IMR-90 (cell line): ENCODE measurements at regions not wholly inside any gene's neighbourhood (a gene's known extent, or its start where the extent isn't known, plus 50 kb on each side); places are given as distances from the start of the nearest gene placed in this dataset.

Experiments used
- ATAC-seq: fragments of 200-7000 bp; cut with Tn5 transposase; 2 replicates; pipeline ENCODE4 v1.9.1; 2020; ENCODE audit warnings: low read depth, mild to moderate bottlenecking, moderate library complexity
- BruUV-seq: library from RNA; stranded (reverse); fragments of 400-500 nt; replicated peaks from 2 replicates; lab custom pipeline; 2021; lab: Mats Ljungman, UMichigan
- CTCF ChIA-PET: fragments of 300-600 bp; formaldehyde crosslinking; extraction: SDS; loops from one replicate; lab custom pipeline; 2021; ENCODE audit warnings: antibody characterized with exemption; lab: Yijun Ruan, JAX
- POLR2A ChIA-PET: fragments of 300-600 bp; sonication (Branson Sonifier 250); formaldehyde crosslinking; loops from one replicate; lab custom pipeline; 2022; ENCODE audit warnings: antibody characterized with exemption; ENCODE audit not compliant: unreplicated experiment; lab: Charles Lee
- DNase-seq: peaks from one replicate; pipeline ENCODE4 v3.0.0; 2013
- H2AFZ ChIP-seq: replicated peaks from 2 replicates; pipeline ENCODE3; 2013; ENCODE audit warnings: low read length, mild to moderate bottlenecking; ENCODE audit not compliant: poor library complexity
- H2AK5ac ChIP-seq: 2 replicates; pipeline ENCODE4 v1.6.1; 2013; ENCODE audit warnings: low read depth, low read length, inconsistent platforms
- H2AK9ac ChIP-seq: replicated peaks from 2 replicates; pipeline ENCODE3; 2013; ENCODE audit warnings: mild to moderate bottlenecking, low read depth, low read length, moderate library complexity; ENCODE audit not compliant: poor library complexity
- H2BK120ac ChIP-seq: 2 replicates; pipeline ENCODE4 v1.6.1; 2013; ENCODE audit warnings: low read depth, low read length, inconsistent platforms
- H2BK15ac ChIP-seq: 3 replicates; pipeline ENCODE4 v1.6.1; 2013; ENCODE audit warnings: low read depth, low read length, inconsistent platforms
- H2BK20ac ChIP-seq: 2 replicates; pipeline ENCODE4 v1.6.1; 2013; ENCODE audit warnings: low read depth, mild to moderate bottlenecking, inconsistent platforms, low read length, moderate library complexity
- H2BK5ac ChIP-seq: 2 replicates; pipeline ENCODE4 v1.6.1; 2013; ENCODE audit warnings: mild to moderate bottlenecking, low read depth, low read length, inconsistent platforms; ENCODE audit not compliant: poor library complexity, severe bottlenecking
- H3K14ac ChIP-seq: replicated peaks from 2 replicates; pipeline ENCODE4 v1.6.1; 2013; ENCODE audit warnings: low read depth, low read length, inconsistent platforms
- H3K18ac ChIP-seq: 2 replicates; pipeline ENCODE4 v1.6.1; 2013; ENCODE audit warnings: low read depth, low read length, control low read depth
- H3K23ac ChIP-seq: 2 replicates; pipeline ENCODE4 v1.6.1; 2013; ENCODE audit warnings: low read depth, low read length, inconsistent platforms
- H3K27ac ChIP-seq: 2 replicates; pipeline ENCODE4 v1.5.1; 2013; ENCODE audit warnings: mild to moderate bottlenecking, control low read depth, low read length; ENCODE audit not compliant: insufficient read depth
- H3K27me3 ChIP-seq: 2 replicates; pipeline ENCODE4 v1.6.1; 2013; ENCODE audit warnings: low read length; ENCODE audit not compliant: control insufficient read depth, insufficient read depth
- H3K36me3 ChIP-seq: 2 replicates; pipeline ENCODE4 v1.6.1; 2013; ENCODE audit warnings: low read length, mixed read lengths; ENCODE audit not compliant: control insufficient read depth, insufficient read depth
- H3K4ac ChIP-seq: 2 replicates; pipeline ENCODE4 v1.6.1; 2013; ENCODE audit warnings: low read depth, low read length, inconsistent platforms
- H3K4me1 ChIP-seq: 2 replicates; pipeline ENCODE4 v1.6.1; 2013; ENCODE audit warnings: low read length, mixed read lengths; ENCODE audit not compliant: control insufficient read depth, insufficient read depth
- H3K4me2 ChIP-seq: 2 replicates; pipeline ENCODE4 v1.6.1; 2013; ENCODE audit warnings: low read depth, mild to moderate bottlenecking, control low read depth, low read length, moderate library complexity
- H3K4me3 ChIP-seq: 2 replicates; pipeline ENCODE4 v1.5.1; 2013; ENCODE audit warnings: low read depth, mild to moderate bottlenecking, control low read depth, low read length, moderate library complexity; ENCODE audit not compliant: insufficient read depth
- H3K56ac ChIP-seq: 2 replicates; pipeline ENCODE4 v1.6.1; 2013; ENCODE audit warnings: low read length, inconsistent platforms; ENCODE audit not compliant: insufficient read depth; ENCODE audit errors: extremely low read depth
- H3K79me1 ChIP-seq, 2 experiments: 2 replicates each; pipeline ENCODE4 v1.6.1; 2013; ENCODE audit warnings: low read length in 2 of 2, inconsistent platforms in 1 of 2, low read depth in 1 of 2
- H3K9ac ChIP-seq: 2 replicates; pipeline ENCODE4 v1.6.1; 2013; ENCODE audit warnings: low read depth, low read length, control low read depth
- H3K9me1 ChIP-seq: 2 replicates; pipeline ENCODE4 v1.6.1; 2013; ENCODE audit warnings: low read length, inconsistent platforms; ENCODE audit not compliant: insufficient read depth
- H3K9me3 ChIP-seq: 2 replicates; pipeline ENCODE4 v1.6.1; 2013; ENCODE audit warnings: low read length; ENCODE audit not compliant: control insufficient read depth, insufficient read depth
- H4K20me1 ChIP-seq: 2 replicates; pipeline ENCODE4 v1.6.1; 2013; ENCODE audit warnings: low read length, inconsistent platforms; ENCODE audit not compliant: insufficient read depth
- H4K5ac ChIP-seq: 2 replicates; pipeline ENCODE4 v1.6.1; 2013; ENCODE audit warnings: mild to moderate bottlenecking, low read depth, low read length, control low read depth
- H4K8ac ChIP-seq, 2 experiments: 2 replicates each; pipeline ENCODE4 v1.6.1; 2013; ENCODE audit warnings: low read depth in 2 of 2, low read length in 2 of 2, control low read depth in 1 of 2, inconsistent platforms in 1 of 2
- H4K91ac ChIP-seq: 2 replicates; pipeline ENCODE4 v1.6.1; 2013; ENCODE audit warnings: low read depth, low read length, inconsistent platforms; ENCODE audit not compliant: insufficient read depth
- CHD1 ChIP-seq: IDR thresholded peaks from 2 replicates; pipeline ENCODE4 v1.6.1; 2012; ENCODE audit warnings: low read depth, low read length, improper control_type of control experiment
- CTCF ChIP-seq: conservative IDR thresholded peaks from 2 replicates; pipeline ENCODE4 v1.5.1; 2012; ENCODE audit warnings: mild to moderate bottlenecking, low read depth, low read length, improper control_type of control experiment
- ELK1 ChIP-seq: fragments of 150-350 bp; IDR thresholded peaks from 2 replicates; pipeline ENCODE4 v1.6.1; 2016; ENCODE audit warnings: low read depth, mild to moderate bottlenecking, low read length, moderate library complexity, borderline replicate concordance
- FOS ChIP-seq: fragments of 150-350 bp; IDR thresholded peaks from 2 replicates; pipeline ENCODE4 v1.6.1; 2016; ENCODE audit warnings: low read depth, low read length
- MAZ ChIP-seq: IDR thresholded peaks from 2 replicates; pipeline ENCODE4 v1.6.1; 2012; ENCODE audit warnings: low read depth, mild to moderate bottlenecking, low read length, improper control_type of control experiment, moderate library complexity, borderline replicate concordance
- MXI1 ChIP-seq: IDR thresholded peaks from 2 replicates; pipeline ENCODE4 v1.6.1; 2012; ENCODE audit warnings: low read depth, mild to moderate bottlenecking, low read length, moderate library complexity, borderline replicate concordance
- NFE2L2 ChIP-seq: fragments of 150-350 bp; IDR thresholded peaks from 2 replicates; pipeline ENCODE4 v1.6.1; 2016; ENCODE audit warnings: low read depth, mild to moderate bottlenecking, low read length
- POLR2A ChIP-seq: IDR thresholded peaks from 2 replicates; pipeline ENCODE4 v1.6.1; 2012; ENCODE audit warnings: mild to moderate bottlenecking, low read depth, low read length
- RAD21 ChIP-seq: IDR thresholded peaks from 2 replicates; pipeline ENCODE4 v1.6.1; 2012; ENCODE audit warnings: low read length, improper control_type of control experiment
- RCOR1 ChIP-seq: IDR thresholded peaks from 2 replicates; pipeline ENCODE4 v1.6.1; 2012; ENCODE audit warnings: mild to moderate bottlenecking, low read length, improper control_type of control experiment; ENCODE audit not compliant: insufficient replicate concordance
- SMC3 ChIP-seq: fragments of 150-350 bp; IDR thresholded peaks from 2 replicates; pipeline ENCODE4 v1.6.1; 2016; ENCODE audit warnings: low read depth, mild to moderate bottlenecking, antibody characterized with exemption, low read length, moderate library complexity
- WGBS, 2 experiments: methylation state at CpG; one replicate each; pipeline versions ENCODE4 v1.1.5 to v1.1.7; 2013; ENCODE audit warnings: missing lambda C conversion rate in 2 of 2; ENCODE audit not compliant: insufficient read length in 1 of 2; ENCODE audit errors: extremely low coverage in 2 of 2; 5-methylcytosine and 5-hydroxymethylcytosine counted together
- dilution Hi-C: fragments of 300-500 bp; cut with HindIII; formaldehyde crosslinking; loops from one replicate; pipeline ENCODE4 v1.14.3; 2018; ENCODE audit warnings: low sequenced_read_pairs; ENCODE audit not compliant: unreplicated experiment
- in situ Hi-C: fragments of 300-500 bp; cut with MboI; formaldehyde crosslinking; loops from 3 replicates; pipeline ENCODE4 v1.14.3; 2019; ENCODE audit warnings: low sequenced_read_pairs, inconsistent platforms, mixed read lengths
- intact Hi-C: fragments of 100-400 bp; cut with micrococcal nuclease; formaldehyde crosslinking; loops from 2 replicates; pipeline ENCODE4 v1.10.0; 2022

- Histone ChIP-seq H2BK20ac (no peak overlapping the region), H3K9me3 (no peaks in the 10 kb centered on the region), H2BK5ac (no peak overlapping the region), H4K91ac (no peak overlapping the region), H3K23ac (no peak overlapping the region), H3K36me3 (no peaks in the 10 kb centered on the region), H4K5ac (no peak overlapping the region), H4K8ac (no peak overlapping the region), H3K14ac (no peak overlapping the region), H4K20me1 (no peaks in the 10 kb centered on the region), H3K56ac (no peak overlapping the region), H3K27me3 (peaks cover 73% of the 10 kb centered on the region), H3K27ac (no peak overlapping the region), H3K18ac (no peak overlapping the region), H3K4ac (no peak overlapping the region), H3K9ac (no peak overlapping the region), H2AK5ac (no peak overlapping the region), H2BK120ac (no peak overlapping the region), H2AFZ (no peak overlapping the region), H3K4me1 (no peaks in the 10 kb centered on the region), H2BK15ac (no peak overlapping the region), H3K9me1 (no peaks in the 10 kb centered on the region), H3K4me2 (no peak overlapping the region), H2AK9ac (no peak overlapping the region), H3K4me3 (no peak overlapping the region), H3K79me1 (no peaks in the 10 kb centered on the region)
- TF ChIP-seq CHD1 (no peak), MXI1 (no peak), NFE2L2 (no peak), SMC3 (no peak), POLR2A (no peak), CTCF (no peak), RCOR1 (no peak), ELK1 (no peak), FOS (no peak), MAZ (no peak), RAD21 (no peak)
- in situ Hi-C loops (loop anchor here (5.0 to 25.0 kb wide), 2 partner anchors 189 to 309 kb away; partner anchors contain the start of gene B3GNT6), intact Hi-C loops (no loop called here), dilution Hi-C loops (no loop called here)
- WGBS, 2 experiments: no CpG with 5 or more reads among the region's 1 CpG
- ChIA-PET POLR2A (no interaction called here), CTCF (interaction anchor here (1.3 kb wide), 1 partner anchor 190 kb away, joined by 4 read pairs; no protein-coding TSS in a partner anchor)
- DNase-seq: no peak
- no peak for ATAC-seq
- BruUV-seq: no TSS peak
Measured at GRCh38 chr11:76728778-76729177, 54.4 kb upstream of the TSKU start.
